ENCODE measurements at regions not wholly inside any gene's neighbourhood (a gene's known extent, or its start where the extent isn't known, plus 50 kb on each side); places are given as distances from the start of the nearest gene placed in this dataset.
A peak's percentile ranks its signal among the peaks of the same experiment; 100 is the strongest.

DNA sequence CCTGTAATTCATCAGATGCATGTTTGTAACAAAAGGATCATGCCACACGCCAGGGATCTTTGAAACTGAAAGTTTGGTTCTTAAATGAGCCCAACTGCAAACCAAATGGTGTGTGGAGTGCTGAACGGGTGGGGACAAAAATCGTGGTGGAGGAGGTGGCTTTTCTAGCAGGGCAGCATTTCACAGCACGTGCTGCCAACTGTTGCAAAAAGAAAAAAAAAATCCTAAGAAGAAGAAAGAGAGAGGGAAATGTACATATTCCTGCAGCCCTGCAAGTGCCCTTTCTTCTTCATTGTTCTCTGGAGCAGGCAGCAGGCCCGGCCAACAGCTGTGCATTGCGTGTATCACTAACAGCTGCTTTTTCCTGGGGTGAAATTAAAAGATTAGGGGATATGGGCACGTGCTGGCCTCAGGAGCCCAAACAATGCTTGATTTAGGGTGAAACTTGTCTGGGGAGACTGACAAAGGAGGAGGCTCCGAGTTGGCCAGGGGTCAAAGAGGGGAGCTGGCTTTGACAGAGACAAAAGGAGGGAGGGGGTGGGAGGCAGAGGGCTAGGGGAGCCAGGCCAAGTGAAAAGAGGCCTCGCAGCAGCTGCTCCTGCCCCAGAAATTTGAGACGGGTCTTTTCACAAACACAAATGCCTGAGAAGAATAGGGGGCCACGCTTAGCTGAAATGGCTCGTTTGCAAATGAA is 73.0 kb downstream of the GADD45G start:
- H3K4me3 ChIP-seq (ENCODE audit: low read length): no peak overlapping the region
- Mint-ChIP-seq H3K9me3 (peaks cover 21% of the 10 kb centered on the region), H3K36me3 (ENCODE audit: low read depth) (no peaks in the 10 kb centered on the region), H3K27me3 (ENCODE audit: insufficient read depth) (peaks cover 58% of the 10 kb centered on the region), H3K4me3 (peak overlapping the region; percentile 7), H3K4me1 (peaks cover 30% of the 10 kb centered on the region), H3K27ac (peak overlapping the region; percentile 74)
- 24 to 33% methylated on average over 7 to 12 of the region's 12 CpGs for WGBS, 2 experiments (ENCODE audit: insufficient coverage in 1 of 2, insufficient read length in 1 of 2)
- H3K9me3 ChIP-seq (ENCODE audit: control insufficient read depth, low read length): peaks cover 4% of the 10 kb centered on the region
- TF ChIP-seq, protein P1, sequence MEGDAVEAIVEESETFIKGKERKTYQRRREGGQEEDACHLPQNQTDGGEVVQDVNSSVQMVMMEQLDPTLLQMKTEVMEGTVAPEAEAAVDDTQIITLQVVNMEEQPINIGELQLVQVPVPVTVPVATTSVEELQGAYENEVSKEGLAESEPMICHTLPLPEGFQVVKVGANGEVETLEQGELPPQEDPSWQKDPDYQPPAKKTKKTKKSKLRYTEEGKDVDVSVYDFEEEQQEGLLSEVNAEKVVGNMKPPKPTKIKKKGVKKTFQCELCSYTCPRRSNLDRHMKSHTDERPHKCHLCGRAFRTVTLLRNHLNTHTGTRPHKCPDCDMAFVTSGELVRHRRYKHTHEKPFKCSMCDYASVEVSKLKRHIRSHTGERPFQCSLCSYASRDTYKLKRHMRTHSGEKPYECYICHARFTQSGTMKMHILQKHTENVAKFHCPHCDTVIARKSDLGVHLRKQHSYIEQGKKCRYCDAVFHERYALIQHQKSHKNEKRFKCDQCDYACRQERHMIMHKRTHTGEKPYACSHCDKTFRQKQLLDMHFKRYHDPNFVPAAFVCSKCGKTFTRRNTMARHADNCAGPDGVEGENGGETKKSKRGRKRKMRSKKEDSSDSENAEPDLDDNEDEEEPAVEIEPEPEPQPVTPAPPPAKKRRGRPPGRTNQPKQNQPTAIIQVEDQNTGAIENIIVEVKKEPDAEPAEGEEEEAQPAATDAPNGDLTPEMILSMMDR (conservative IDR thresholded peaks at IDR 0.05): no peak
- peak; percentile 79 for DNase-seq
- H3K36me3 ChIP-seq (ENCODE audit: control insufficient read depth, insufficient read depth, low read length): no peaks in the 10 kb centered on the region
- H3K27ac ChIP-seq (ENCODE audit: low read depth, low read length): peak overlapping the region; percentile 99
- no peak overlapping the region for H3K9ac ChIP-seq (ENCODE audit: extremely low read depth, low read length, poor library complexity, severe bottlenecking)
- peaks cover 5% of the 10 kb centered on the region for H3K27me3 ChIP-seq (ENCODE audit: control insufficient read depth, insufficient read depth, low read length, poor library complexity, severe bottlenecking)
- H3K4me1 ChIP-seq (ENCODE audit: control insufficient read depth, insufficient read depth, low read length): peaks cover 23% of the 10 kb centered on the region

DNA sequence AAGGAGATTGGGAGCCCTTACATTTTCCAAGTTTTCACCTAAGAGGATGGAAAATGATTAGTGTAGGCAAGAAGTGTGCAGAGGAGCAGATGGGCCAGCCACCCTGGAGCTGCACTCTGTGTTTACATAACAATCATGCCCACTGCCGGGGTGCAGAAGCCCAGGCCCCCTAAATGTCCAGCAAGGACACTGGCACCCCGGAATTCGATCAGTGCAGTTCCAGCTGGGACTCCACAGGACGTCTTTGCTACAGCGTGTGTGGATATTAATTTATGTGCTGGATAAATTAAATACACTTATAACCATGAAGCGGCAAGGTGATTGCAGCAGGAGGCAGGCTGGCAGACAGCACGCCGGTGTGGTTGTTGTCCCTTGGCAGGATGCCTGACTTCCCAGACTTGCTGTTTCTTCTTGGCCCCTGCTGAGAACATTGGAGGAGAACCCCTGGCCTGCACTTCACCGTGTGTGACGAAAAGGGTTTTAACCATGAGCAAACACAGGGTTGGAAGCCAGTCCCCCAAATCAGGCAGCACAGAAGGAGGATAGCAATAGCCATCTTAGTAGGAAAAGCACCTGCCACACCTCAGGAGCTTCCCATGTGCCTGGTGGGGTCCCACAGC is 73.7 kb downstream of the GADD45G start:
- TF ChIP-seq, protein P1 (conservative IDR thresholded peaks at IDR 0.05): no peak
- Histone ChIP-seq H3K9me3 (ENCODE audit: control insufficient read depth, low read length) (peaks cover 4% of the 10 kb centered on the region), H3K4me1 (ENCODE audit: control insufficient read depth, insufficient read depth, low read length) (peaks cover 23% of the 10 kb centered on the region), H3K4me3 (ENCODE audit: low read length) (no peak overlapping the region), H3K27ac (ENCODE audit: low read depth, low read length) (peak overlapping the region; percentile 99), H3K36me3 (ENCODE audit: control insufficient read depth, insufficient read depth, low read length) (no peaks in the 10 kb centered on the region), H3K9ac (ENCODE audit: extremely low read depth, low read length, poor library complexity, severe bottlenecking) (no peak overlapping the region), H3K27me3 (ENCODE audit: control insufficient read depth, insufficient read depth, low read length, poor library complexity, severe bottlenecking) (peaks cover 5% of the 10 kb centered on the region)
- Mint-ChIP-seq H3K27me3 (ENCODE audit: insufficient read depth) (peaks cover 56% of the 10 kb centered on the region), H3K9me3 (peaks cover 21% of the 10 kb centered on the region), H3K27ac (peak overlapping the region; percentile 74), H3K4me1 (peaks cover 30% of the 10 kb centered on the region), H3K36me3 (ENCODE audit: low read depth) (no peaks in the 10 kb centered on the region), H3K4me3 (peak overlapping the region; percentile 7)
- 54 to 58% methylated on average over 3 to 10 of the region's 10 CpGs for WGBS, 2 experiments (ENCODE audit: insufficient coverage in 1 of 2, insufficient read length in 1 of 2)
- DNase-seq: no peak

DNA sequence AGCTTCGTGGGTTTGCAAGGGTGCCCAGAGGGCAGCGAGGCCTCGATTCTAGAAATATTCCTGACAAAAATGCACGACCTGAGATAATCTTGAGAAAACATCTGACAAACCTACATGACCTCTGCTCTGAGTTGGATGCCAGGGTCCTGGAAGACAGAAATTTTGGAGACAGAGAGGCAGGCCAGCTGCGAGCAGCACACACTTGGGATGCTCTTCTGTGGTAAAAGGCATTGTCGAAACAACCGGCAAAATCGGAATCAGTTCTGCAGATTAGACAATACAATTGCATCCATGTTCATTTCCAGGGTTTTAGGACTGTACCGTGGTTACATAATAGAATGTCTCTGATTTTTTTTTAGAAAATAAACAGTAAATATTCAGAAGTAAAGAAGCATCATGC is 74.2 kb downstream of the GADD45G start:
- TF ChIP-seq, protein P1 (conservative IDR thresholded peaks at IDR 0.05): no peak
- H3K36me3 Mint-ChIP-seq (ENCODE audit: low read depth): no peaks in the 10 kb centered on the region
- H3K9ac ChIP-seq (ENCODE audit: extremely low read depth, low read length, poor library complexity, severe bottlenecking): no peak overlapping the region
- peaks cover 23% of the 10 kb centered on the region for H3K4me1 ChIP-seq (ENCODE audit: control insufficient read depth, insufficient read depth, low read length)
- H3K9me3 Mint-ChIP-seq: peaks cover 21% of the 10 kb centered on the region
- H3K9me3 ChIP-seq (ENCODE audit: control insufficient read depth, low read length): peaks cover 4% of the 10 kb centered on the region
- H3K27me3 ChIP-seq (ENCODE audit: control insufficient read depth, insufficient read depth, low read length, poor library complexity, severe bottlenecking): peaks cover 5% of the 10 kb centered on the region
- H3K4me3 ChIP-seq (ENCODE audit: low read length): no peak overlapping the region
- peaks cover 30% of the 10 kb centered on the region for H3K4me1 Mint-ChIP-seq
- H3K27ac ChIP-seq (ENCODE audit: low read depth, low read length): peak overlapping the region; percentile 99
- no peak for DNase-seq
- 78 to 82% methylated on average over 6 to 9 of the region's 9 CpGs for WGBS, 2 experiments (ENCODE audit: insufficient coverage in 1 of 2, insufficient read length in 1 of 2)
- H3K36me3 ChIP-seq (ENCODE audit: control insufficient read depth, insufficient read depth, low read length): no peaks in the 10 kb centered on the region
- H3K27me3 Mint-ChIP-seq (ENCODE audit: insufficient read depth): peaks cover 59% of the 10 kb centered on the region
- no peak overlapping the region for H3K27ac Mint-ChIP-seq
- no peak overlapping the region for H3K4me3 Mint-ChIP-seq

Data from endodermal cell (in vitro differentiated cells).